Neuronal stem cell (in vitro differentiated cells): ENCODE measurements at regions not wholly inside any gene's neighbourhood (a gene's known extent, or its start where the extent isn't known, plus 50 kb on each side); places are given as distances from the start of the nearest gene placed in this dataset.
A peak's percentile ranks its signal among the peaks of the same experiment; 100 is the strongest.

ENCODE experiments used
- DNase-seq: peaks from one replicate; pipeline ENCODE4 v3.0.0-alpha.2; 2013; ENCODE audit warnings: low spot score
- H2AFZ ChIP-seq: one replicate; pipeline ENCODE4 v1.6.1; 2013; ENCODE audit warnings: mild to moderate bottlenecking, low read length, inconsistent platforms
- H2AK5ac ChIP-seq: 2 replicates; pipeline ENCODE4 v1.6.1; 2013; ENCODE audit warnings: low read depth, mild to moderate bottlenecking, inconsistent platforms, low read length, moderate library complexity, mixed read lengths
- H2BK120ac ChIP-seq: 2 replicates; pipeline ENCODE4 v1.6.1; 2013; ENCODE audit warnings: low read depth, mild to moderate bottlenecking, inconsistent platforms, low read length, moderate library complexity, mixed read lengths
- H2BK12ac ChIP-seq: one replicate; pipeline ENCODE4 v1.6.1; 2013; ENCODE audit warnings: low read length, inconsistent platforms
- H2BK15ac ChIP-seq: 2 replicates; pipeline ENCODE4 v1.6.1; 2013; ENCODE audit warnings: mild to moderate bottlenecking, low read length, inconsistent platforms, mixed read lengths
- H2BK5ac ChIP-seq: one replicate; pipeline ENCODE4 v1.6.1; 2013; ENCODE audit warnings: inconsistent platforms, mild to moderate bottlenecking, low read length, moderate library complexity
- H3K14ac ChIP-seq: one replicate; pipeline ENCODE4 v1.6.1; 2013; ENCODE audit warnings: low read length, inconsistent platforms
- H3K18ac ChIP-seq: 2 replicates; pipeline ENCODE4 v1.6.1; 2013; ENCODE audit warnings: low read length, inconsistent platforms
- H3K23ac ChIP-seq: 2 replicates; pipeline ENCODE4 v1.6.1; 2013; ENCODE audit warnings: low read depth, mild to moderate bottlenecking, mixed read lengths, low read length, inconsistent platforms; ENCODE audit not compliant: poor library complexity
- H3K27ac ChIP-seq: replicated peaks from 3 replicates; pipeline ENCODE4 v1.5.1; 2013; ENCODE audit warnings: low read length, inconsistent platforms
- H3K27me3 ChIP-seq, 3 experiments: 2 replicates each; pipeline ENCODE4 v1.6.1; 2013; ENCODE audit warnings: low read length in 3 of 3, mild to moderate bottlenecking in 2 of 3, inconsistent platforms in 1 of 3, low read depth in 1 of 3, mixed read lengths in 1 of 3, moderate library complexity in 1 of 3; ENCODE audit not compliant: control insufficient read depth in 3 of 3, insufficient read depth in 3 of 3
- H3K36me3 ChIP-seq, 2 donors: replicated peaks in 1 of 2; 2 replicates each; pipeline ENCODE4 v1.6.1; 2013; ENCODE audit warnings: low read length in 2 of 2; ENCODE audit not compliant: control insufficient read depth in 2 of 2, insufficient read depth in 2 of 2
- H3K4ac ChIP-seq: 2 replicates; pipeline ENCODE4 v1.6.1; 2013; ENCODE audit warnings: inconsistent platforms, mild to moderate bottlenecking, low read length, moderate library complexity
- H3K4me1 ChIP-seq, 2 donors: 1 replicate in 1 of 2; 2 replicates in 1 of 2; pipeline ENCODE4 v1.6.1; 2013; ENCODE audit warnings: low read length in 2 of 2, low read depth in 1 of 2; ENCODE audit not compliant: control insufficient read depth in 2 of 2, insufficient read depth in 1 of 2
- H3K4me2 ChIP-seq: one replicate; pipeline ENCODE4 v1.6.1; 2013; ENCODE audit warnings: mild to moderate bottlenecking, low read length, inconsistent platforms; ENCODE audit not compliant: insufficient read depth, poor library complexity, severe bottlenecking
- H3K4me3 ChIP-seq, 2 donors: 2 replicates each; pipeline ENCODE4 v1.5.1; 2013; ENCODE audit warnings: low read length in 2 of 2, mild to moderate bottlenecking in 2 of 2, inconsistent platforms in 1 of 2, moderate library complexity in 1 of 2
- H3K79me1 ChIP-seq: one replicate; pipeline ENCODE4 v1.6.1; 2013; ENCODE audit warnings: low read depth, mild to moderate bottlenecking, inconsistent platforms, low read length, moderate library complexity
- H3K9ac ChIP-seq: one replicate; pipeline ENCODE4 v1.6.1; 2013; ENCODE audit warnings: mild to moderate bottlenecking, low read depth, low read length, inconsistent platforms; ENCODE audit not compliant: poor library complexity
- H3K9me3 ChIP-seq, 2 donors: replicated peaks in 1 of 2; 2 replicates each; pipeline versions ENCODE3 to v1.6.1; 2013; ENCODE audit warnings: low read length in 2 of 2, mild to moderate bottlenecking in 2 of 2, inconsistent platforms in 1 of 2, low read depth in 1 of 2, mixed read lengths in 1 of 2, moderate library complexity in 1 of 2; ENCODE audit not compliant: control insufficient read depth in 2 of 2, insufficient read depth in 1 of 2
- H4K8ac ChIP-seq: one replicate; pipeline ENCODE4 v1.6.1; 2013; ENCODE audit warnings: low read depth, mild to moderate bottlenecking, inconsistent platforms, low read length, moderate library complexity
- H4K91ac ChIP-seq: one replicate; pipeline ENCODE4 v1.6.1; 2013; ENCODE audit warnings: low read length, low read depth, mild to moderate bottlenecking, inconsistent platforms; ENCODE audit not compliant: poor library complexity
- WGBS, 2 donors: extraction: QIAGEN DNeasy Blood & Tissue Kit; methylation state at CpG; one replicate each; pipeline ENCODE4 v1.1.7; 2013; ENCODE audit warnings: missing lambda C conversion rate in 2 of 2, mixed read lengths in 1 of 2; ENCODE audit not compliant: insufficient read length in 2 of 2, insufficient replicate concordance in 1 of 2; ENCODE audit errors: extremely low coverage in 2 of 2; 5-methylcytosine and 5-hydroxymethylcytosine counted together

GRCh38 chr3:145145461-145145860, 1015.5 kb downstream of the PLOD2 start:
- H3K4me3 ChIP-seq = no peak overlapping the region
- no peak overlapping the region for H2AFZ ChIP-seq
- no peak overlapping the region for H2BK15ac ChIP-seq
- H3K79me1 ChIP-seq = no peaks in the 10 kb centered on the region
- H2AK5ac ChIP-seq = no peak overlapping the region
- no peak overlapping the region for H3K9ac ChIP-seq
- no peak overlapping the region for H2BK12ac ChIP-seq
- no peak overlapping the region for H4K8ac ChIP-seq
- H4K91ac ChIP-seq = no peak overlapping the region
- no peak overlapping the region for H2BK120ac ChIP-seq
- no peaks in the 10 kb centered on the region for H3K9me3 ChIP-seq
- DNase-seq = no peak
- no peak overlapping the region for H3K23ac ChIP-seq
- H3K18ac ChIP-seq = no peak overlapping the region
- H3K4me1 ChIP-seq = peaks cover 0 to 5% of the 10 kb centered on the region in 2 donors
- H2BK5ac ChIP-seq = no peak overlapping the region
- H3K36me3 ChIP-seq = no peaks in the 10 kb centered on the region
- no peak overlapping the region for H3K14ac ChIP-seq
- H3K27me3 ChIP-seq = no peaks in the 10 kb centered on the region
- no peak overlapping the region for H3K4ac ChIP-seq
- no CpG with 5 or more reads among the region's 1 CpG for WGBS, 2 donors
- no peak overlapping the region for H3K4me2 ChIP-seq
- no peak overlapping the region for H3K27ac ChIP-seq

DNA sequence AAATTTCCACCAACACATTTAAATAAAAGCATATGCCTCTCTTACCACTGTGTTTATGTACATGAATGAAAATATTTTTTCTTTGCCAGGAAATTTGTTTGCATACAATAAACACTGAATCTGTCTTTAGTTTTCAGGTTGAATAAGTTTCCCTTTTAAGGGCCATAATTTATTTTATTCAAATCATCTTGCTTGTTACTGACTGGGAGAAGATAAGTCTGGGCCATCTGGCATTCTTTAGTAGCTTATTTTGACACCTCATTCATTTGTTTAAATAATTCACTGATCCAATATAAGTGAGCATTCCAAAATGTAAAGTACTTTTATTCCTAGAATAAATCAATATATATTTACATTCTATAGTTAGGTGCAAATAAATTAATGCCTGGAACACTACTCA, 1001.3 kb downstream of the PLOD2 start:
- no peak overlapping the region for H3K4ac ChIP-seq
- no peak overlapping the region for H3K14ac ChIP-seq
- no peak overlapping the region for H2BK15ac ChIP-seq
- no peak overlapping the region for H4K91ac ChIP-seq
- no peaks in the 10 kb centered on the region for H3K27me3 ChIP-seq
- H2BK120ac ChIP-seq = no peak overlapping the region
- H3K9me3 ChIP-seq = no peaks in the 10 kb centered on the region
- H2AFZ ChIP-seq = no peak overlapping the region
- H2AK5ac ChIP-seq = no peak overlapping the region
- H2BK12ac ChIP-seq = no peak overlapping the region
- H3K27ac ChIP-seq = no peak overlapping the region
- H4K8ac ChIP-seq = no peak overlapping the region
- no peak for DNase-seq
- no peaks in the 10 kb centered on the region for H3K4me1 ChIP-seq
- H3K23ac ChIP-seq = no peak overlapping the region
- H2BK5ac ChIP-seq = no peak overlapping the region
- no peak overlapping the region for H3K4me2 ChIP-seq
- no peaks in the 10 kb centered on the region for H3K79me1 ChIP-seq
- no peak overlapping the region for H3K9ac ChIP-seq
- no peak overlapping the region for H3K18ac ChIP-seq
- H3K4me3 ChIP-seq = no peak overlapping the region
- H3K36me3 ChIP-seq = no peaks in the 10 kb centered on the region

GRCh38 chr3:145170121-145170520, 990.9 kb downstream of the PLOD2 start:
- no peak overlapping the region for H3K14ac ChIP-seq
- H2AFZ ChIP-seq = peak overlapping the region; percentile 75
- no peak overlapping the region for H3K4me3 ChIP-seq
- no peak overlapping the region for H3K27ac ChIP-seq
- H3K18ac ChIP-seq = no peak overlapping the region
- H2BK12ac ChIP-seq = no peak overlapping the region
- H2BK120ac ChIP-seq = no peak overlapping the region
- no CpG with 5 or more reads among the region's 2 CpGs for WGBS, 2 donors
- no peak overlapping the region for H4K91ac ChIP-seq
- no peaks in the 10 kb centered on the region for H3K9me3 ChIP-seq
- no peak overlapping the region for H3K9ac ChIP-seq
- H3K4me1 ChIP-seq = peaks cover 0 to 8% of the 10 kb centered on the region in 2 donors
- H3K27me3 ChIP-seq = no peaks in the 10 kb centered on the region
- H3K36me3 ChIP-seq = no peaks in the 10 kb centered on the region
- no peak overlapping the region for H2AK5ac ChIP-seq
- H2BK15ac ChIP-seq = no peak overlapping the region
- H2BK5ac ChIP-seq = no peak overlapping the region
- no peak for DNase-seq
- no peak overlapping the region for H3K4ac ChIP-seq
- no peak overlapping the region for H4K8ac ChIP-seq
- H3K79me1 ChIP-seq = no peaks in the 10 kb centered on the region
- no peak overlapping the region for H3K4me2 ChIP-seq
- no peak overlapping the region for H3K23ac ChIP-seq

- Histone ChIP-seq H3K18ac (no peak overlapping the region), H3K23ac (no peak overlapping the region), H2BK120ac (no peak overlapping the region), H3K9ac (no peak overlapping the region), H4K8ac (no peak overlapping the region), H3K14ac (no peak overlapping the region), H3K4ac (no peak overlapping the region), H3K27me3 (no peaks in the 10 kb centered on the region), H2AK5ac (no peak overlapping the region), H2BK15ac (no peak overlapping the region), H3K79me1 (no peaks in the 10 kb centered on the region), H2BK5ac (no peak overlapping the region), H4K91ac (no peak overlapping the region), H3K27ac (no peak overlapping the region), H2AFZ (no peak overlapping the region), H3K36me3 (no peaks in the 10 kb centered on the region), H2BK12ac (no peak overlapping the region), H3K4me1 (no peaks in the 10 kb centered on the region), H3K9me3 (no peaks in the 10 kb centered on the region), H3K4me3 (no peak overlapping the region), H3K4me2 (no peak overlapping the region)
- no peak for DNase-seq
- WGBS, 2 donors = no CpG with 5 or more reads among the region's 3 CpGs
Measured at GRCh38 chr3:145175626-145176025, 985.4 kb downstream of the PLOD2 start.
